Epithelial cell of prostate (primary cell): ENCODE measurements at regions not wholly inside any gene's neighbourhood (a gene's known extent, or its start where the extent isn't known, plus 50 kb on each side); places are given as distances from the start of the nearest gene placed in this dataset.
"Not testable (repeated sequence)": the region's sequence is repeated elsewhere in the genome, so short reads cannot be mapped to it uniquely, and the experiment has no call there.

Source experiments
- DNase-seq: peaks from one replicate; pipeline ENCODE4 v3.0.0-alpha.2; 2011; ENCODE audit warnings: low read depth, low spot score
- H3K27ac ChIP-seq: fragments of 450-650 bp; 2 replicates; pipeline ENCODE4 v1.5.1; 2017; ENCODE audit warnings: mild to moderate bottlenecking

- no peak overlapping the region for H3K27ac ChIP-seq
- no peak for DNase-seq
Observed at GRCh38 chr1:222023025-222023424, 281.1 kb upstream of the DUSP10 start.

- H3K27ac ChIP-seq: no peak overlapping the region
- no peak for DNase-seq
Observed at GRCh38 chr1:222021129-222021528, 279.2 kb upstream of the DUSP10 start.

DNA sequence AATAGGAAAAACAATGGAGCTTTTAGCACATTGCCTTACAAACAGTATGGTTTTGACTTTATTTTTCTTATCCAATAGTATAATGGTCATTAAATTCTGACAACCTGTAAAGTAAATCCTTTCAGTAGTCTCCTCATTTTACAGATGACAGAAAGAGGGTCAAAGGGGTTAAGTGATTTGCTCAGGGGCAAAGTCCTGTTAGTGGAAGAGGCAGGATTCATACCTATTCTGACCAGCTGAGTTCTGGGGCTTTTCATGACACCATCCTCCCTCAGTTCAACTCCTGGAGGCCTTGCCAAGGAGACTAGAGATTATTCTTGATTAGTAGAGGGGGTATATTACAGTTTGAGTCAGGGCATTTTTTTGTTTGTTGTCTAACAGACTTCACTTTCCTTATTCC lies 278.7 kb upstream of the DUSP10 start:
- DNase-seq: no peak
- H3K27ac ChIP-seq: no peak overlapping the region

DNA sequence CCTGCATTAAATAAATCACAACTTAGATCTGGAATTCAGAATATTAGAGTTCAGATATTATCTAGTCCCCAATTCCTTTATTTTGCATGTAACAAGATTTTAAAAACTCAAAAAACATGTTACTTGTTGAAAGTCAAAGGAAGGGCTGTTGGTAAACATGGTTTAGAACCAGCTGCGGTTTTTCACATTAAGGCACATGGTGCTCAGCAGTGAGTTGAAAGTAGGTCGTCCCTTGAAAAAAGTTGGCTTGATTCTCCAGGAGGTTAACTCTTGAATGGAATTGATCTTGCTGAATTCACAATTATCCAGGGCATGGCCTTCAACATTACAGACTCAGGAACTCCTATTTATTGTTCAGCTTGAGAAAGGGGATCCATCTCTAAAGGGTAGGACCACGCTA lies 277.1 kb upstream of the DUSP10 start:
- H3K27ac ChIP-seq: no peak overlapping the region
- DNase-seq: no peak

DNA sequence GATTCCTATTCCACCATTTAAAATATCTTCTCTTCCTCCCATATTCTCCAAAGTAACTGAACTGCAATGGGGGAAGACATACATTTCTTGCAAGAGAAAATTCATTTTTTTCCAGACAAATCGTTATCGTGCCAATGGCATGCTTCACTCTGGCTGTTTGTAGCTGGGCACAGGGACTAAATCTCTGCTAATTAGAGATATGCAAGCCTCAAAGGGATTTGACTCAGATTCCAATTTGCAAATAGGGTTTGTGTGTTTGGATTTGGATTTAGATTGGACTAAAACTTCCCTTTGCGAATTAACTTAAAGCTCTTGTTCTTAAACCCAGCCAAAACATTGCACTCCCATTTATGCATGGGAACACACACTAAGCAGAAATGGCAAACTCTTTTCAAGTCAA lies 276.2 kb upstream of the DUSP10 start:
- no peak overlapping the region for H3K27ac ChIP-seq
- no peak for DNase-seq

- no peak for DNase-seq
Observed at GRCh38 chr1:222015686-222016085, 273.8 kb upstream of the DUSP10 start.

DNA sequence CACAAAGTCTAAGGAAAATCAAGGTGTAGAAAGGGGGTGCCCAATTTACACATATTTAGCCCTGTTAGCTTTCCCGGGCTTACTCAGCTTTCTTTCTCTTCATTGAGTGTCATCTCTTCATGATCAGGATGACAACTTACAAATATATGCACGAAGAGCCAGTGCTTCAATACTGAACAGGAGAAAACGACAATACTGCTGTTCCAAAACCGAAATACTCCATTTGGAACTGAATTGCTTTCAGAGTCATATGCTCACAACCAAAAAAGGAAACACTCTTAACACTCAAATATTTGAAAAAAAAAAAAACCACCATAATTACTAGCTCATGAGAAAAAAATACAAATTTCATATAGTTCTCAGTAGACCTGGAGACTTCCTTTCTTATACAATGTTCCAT lies 272.1 kb upstream of the DUSP10 start:
- no peak for DNase-seq
- no peak overlapping the region for H3K27ac ChIP-seq

More at GRCh38 chr1:222015686-222016085, 273.8 kb upstream of the DUSP10 start:
- H3K27ac ChIP-seq: no peak overlapping the region

GRCh38 chr1:222012816-222013215 lies 270.9 kb upstream of the DUSP10 start:
- no peak overlapping the region for H3K27ac ChIP-seq
- DNase-seq: no peak

DNA sequence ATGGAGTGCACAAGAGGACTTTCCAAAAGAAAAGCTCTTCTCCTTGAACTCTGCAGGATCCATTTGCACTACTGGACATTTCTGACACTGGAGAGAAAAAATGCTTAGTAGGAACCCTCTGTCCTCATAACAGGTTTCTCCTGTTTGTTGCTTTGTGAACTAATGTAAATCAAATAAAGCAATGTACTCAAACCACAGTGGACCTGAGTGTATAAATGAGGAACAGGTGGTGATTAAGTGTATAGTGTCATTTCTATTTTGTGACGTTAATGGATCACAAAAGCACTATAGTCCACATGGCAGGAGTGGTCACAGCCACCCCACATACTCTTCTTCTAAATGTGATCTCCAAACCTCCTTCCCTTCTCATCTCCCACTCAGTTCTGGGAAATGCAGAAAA lies 268.4 kb upstream of the DUSP10 start:
- peak; percentile 49 for DNase-seq
- H3K27ac ChIP-seq: no peak overlapping the region

DNA sequence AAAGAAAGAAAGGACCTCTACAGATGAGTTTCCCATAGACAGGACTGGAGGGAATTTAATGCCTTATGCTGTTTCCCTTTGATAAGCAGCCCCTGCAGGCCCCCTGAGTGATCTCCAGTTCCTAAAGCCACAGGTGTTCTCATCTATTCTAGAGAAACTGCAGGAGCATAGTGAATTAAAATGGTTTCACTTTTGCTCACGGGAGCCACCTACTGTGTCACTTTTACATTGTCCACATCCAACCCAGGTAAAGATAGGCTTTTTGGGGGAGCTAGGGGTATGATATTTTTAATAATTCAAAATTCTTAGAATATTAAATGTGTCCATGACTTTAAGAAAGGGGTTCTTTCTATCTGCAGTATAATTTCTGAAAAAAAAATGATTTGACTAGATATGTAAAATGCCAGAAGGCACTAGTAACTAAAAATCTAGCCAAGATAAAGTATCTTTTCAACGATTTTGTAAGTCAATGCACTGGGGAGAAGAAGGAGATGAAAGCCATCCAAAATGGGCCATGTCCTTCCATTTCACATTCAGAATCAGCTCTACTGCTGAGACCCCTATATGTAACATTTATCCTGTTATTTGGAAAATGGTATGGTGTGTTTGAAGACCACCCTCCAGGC lies 267.3 kb upstream of the DUSP10 start:
- H3K27ac ChIP-seq: no peak overlapping the region
- DNase-seq: no peak

DNA sequence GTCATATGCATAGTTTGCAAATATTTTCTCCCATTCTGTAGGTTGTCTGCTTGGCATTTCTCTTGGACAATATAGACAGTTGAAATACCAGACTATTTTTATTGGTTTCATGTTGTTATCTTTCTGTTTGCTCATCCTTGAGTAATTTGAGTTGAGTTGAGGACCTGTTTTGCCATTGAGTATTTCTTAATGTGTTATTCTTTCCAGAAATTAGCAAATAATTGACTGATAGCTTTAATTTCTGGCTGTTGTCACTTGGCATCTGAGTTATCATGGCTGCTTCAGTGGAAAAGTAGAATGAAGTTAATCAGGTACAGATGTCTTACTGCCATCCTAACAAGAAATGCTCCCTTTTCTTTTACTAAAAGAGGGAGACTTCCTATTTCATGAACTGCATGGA lies 264.8 kb upstream of the DUSP10 start:
- H3K27ac ChIP-seq: no peak overlapping the region
- no peak for DNase-seq

- no peak for DNase-seq
Observed at GRCh38 chr1:222004784-222005183, 262.9 kb upstream of the DUSP10 start.

GRCh38 chr1:222004034-222004433 lies 262.1 kb upstream of the DUSP10 start:
- H3K27ac ChIP-seq: no peak overlapping the region
- DNase-seq: no peak

More at GRCh38 chr1:222004784-222005183, 262.9 kb upstream of the DUSP10 start:
- no peak overlapping the region for H3K27ac ChIP-seq

DNA sequence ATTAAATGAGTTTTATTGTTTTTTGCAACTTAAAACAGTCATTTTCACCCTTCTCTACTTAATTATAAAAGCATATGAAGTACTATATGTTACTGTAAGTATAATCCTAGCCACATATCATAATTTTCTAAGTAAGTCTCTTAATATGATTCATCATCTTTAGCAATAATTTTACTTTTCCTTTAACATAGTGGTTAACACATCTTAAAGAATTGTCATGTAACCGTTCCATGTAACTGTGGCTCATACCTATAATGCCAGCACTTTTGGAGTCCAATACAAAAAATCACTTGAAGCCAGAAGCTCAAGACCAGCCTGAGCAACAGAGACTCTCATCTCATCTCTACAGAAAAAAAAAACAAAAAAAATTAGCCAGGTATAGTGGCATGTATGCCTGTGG lies 260.6 kb upstream of the DUSP10 start:
- no peak overlapping the region for H3K27ac ChIP-seq
- DNase-seq: no peak

DNA sequence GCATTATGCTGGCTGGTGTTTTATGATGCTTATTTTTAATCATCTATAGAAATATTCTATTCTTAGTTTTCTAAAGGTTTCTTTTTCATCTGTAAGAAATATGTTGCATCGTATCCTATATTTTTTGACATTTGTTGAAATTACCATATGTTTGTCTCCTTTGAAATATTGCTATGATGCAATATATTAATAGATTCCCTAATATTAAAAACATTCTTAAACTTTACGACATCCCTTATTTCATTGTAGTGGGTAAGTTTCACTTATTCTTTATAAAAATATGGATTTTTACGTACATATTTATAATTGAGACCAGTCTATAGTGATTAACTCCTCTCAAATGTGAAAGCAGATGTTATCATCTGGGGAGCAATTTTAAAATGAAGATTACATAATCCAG lies 258.2 kb upstream of the DUSP10 start:
- DNase-seq: no peak
- H3K27ac ChIP-seq: no peak overlapping the region

DNA sequence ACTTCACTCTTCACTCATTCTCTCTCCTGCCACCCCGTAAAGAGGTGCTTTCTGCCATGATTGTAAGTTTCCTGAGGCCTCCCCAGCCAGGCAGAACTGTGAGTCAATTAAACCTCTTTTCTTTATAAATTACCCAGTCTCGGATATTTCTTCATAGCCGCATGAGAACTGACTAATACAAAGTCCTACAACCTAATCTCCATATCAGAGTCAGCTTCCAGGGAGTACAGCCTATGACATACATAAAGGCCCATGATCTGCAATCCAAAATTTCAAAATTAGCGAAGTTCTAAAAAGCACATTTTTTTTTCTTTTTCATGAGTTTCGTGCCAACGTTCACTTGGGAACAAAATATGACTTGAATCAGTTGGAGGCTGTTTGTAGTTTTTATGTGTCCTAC lies 256.9 kb upstream of the DUSP10 start:
- no peak for DNase-seq
- no peak overlapping the region for H3K27ac ChIP-seq

DNA sequence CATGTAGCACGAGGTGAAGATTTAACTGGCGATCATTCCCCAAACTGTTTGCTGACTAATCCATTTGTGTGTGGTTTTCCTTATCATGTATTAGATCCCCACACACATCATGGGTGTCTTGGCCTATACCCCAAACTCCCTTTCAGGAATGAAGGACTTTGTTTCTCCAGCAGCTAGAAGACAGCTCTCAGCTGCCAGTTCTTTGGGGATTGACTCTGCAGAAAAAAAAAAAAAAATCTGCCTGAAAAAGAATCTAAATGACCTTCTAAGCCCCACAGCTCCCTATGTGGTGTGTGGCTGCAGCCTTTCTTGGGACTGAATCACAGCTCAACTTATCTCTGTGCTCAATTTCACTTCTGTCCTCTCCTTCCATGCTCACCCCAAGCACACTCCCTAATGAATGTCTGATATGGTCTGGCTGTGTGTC lies 256.3 kb upstream of the DUSP10 start:
- no peak for DNase-seq
- H3K27ac ChIP-seq: no peak overlapping the region

GRCh38 chr1:221997012-221997411 lies 255.1 kb upstream of the DUSP10 start:
- H3K27ac ChIP-seq: not testable (repeated sequence)

DNA sequence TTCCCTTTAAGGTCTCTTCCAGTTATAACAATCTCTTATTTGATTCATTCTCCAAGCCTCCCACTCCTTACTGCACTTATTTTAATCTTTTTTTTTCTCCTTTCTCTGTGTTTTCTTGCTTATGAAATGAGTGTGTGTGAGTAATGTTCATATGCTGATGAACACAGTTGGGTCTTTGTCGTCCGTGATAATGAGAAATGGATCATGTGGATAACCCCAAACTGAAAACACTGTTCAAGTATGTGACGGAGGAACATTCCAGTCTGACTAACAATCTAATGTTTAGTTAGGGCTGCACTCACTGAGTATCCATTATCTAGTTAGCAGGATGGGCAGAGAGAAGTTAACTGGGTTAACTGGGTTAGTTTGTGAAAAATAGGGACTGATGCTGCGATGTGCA lies 253.1 kb upstream of the DUSP10 start:
- DNase-seq: peak; percentile 57
- H3K27ac ChIP-seq: peak overlapping the region; percentile 60

More at GRCh38 chr1:221997012-221997411, 255.1 kb upstream of the DUSP10 start:
- peak; percentile 43 for DNase-seq

- H3K27ac ChIP-seq: peak overlapping the region; percentile 60
- DNase-seq: peak; percentile 34
Observed at GRCh38 chr1:221994274-221994698, 252.4 kb upstream of the DUSP10 start.

GRCh38 chr1:221993444-221993948 lies 251.6 kb upstream of the DUSP10 start:
- peak overlapping the region; percentile 60 for H3K27ac ChIP-seq
- DNase-seq: no peak

GRCh38 chr1:221992427-221992826 lies 250.5 kb upstream of the DUSP10 start:
- H3K27ac ChIP-seq: peak overlapping the region; percentile 64
- no peak for DNase-seq
